ENCODE measurements at regions not wholly inside any gene's neighbourhood (a gene's known extent, or its start where the extent isn't known, plus 50 kb on each side); places are given as distances from the start of the nearest gene placed in this dataset.

GRCh38 chr3:88936831-88937230 lies 170.6 kb upstream of the EPHA3 start:
- H3K9me2 ChIP-seq, result no peaks in the 10 kb centered on the region
- no peaks in the 10 kb centered on the region for H4K20me1 ChIP-seq (ENCODE audit: insufficient read depth)
- 1% methylated on average over 3 of the region's 3 CpGs for WGBS (ENCODE audit: low lambda C conversion rate)
- H3K4me3 ChIP-seq (ENCODE audit: low read depth in 2 of 2, low read length in 1 of 2), result no peak overlapping the region
- ChIA-PET CTCF (no interaction called here), POLR2A (no interaction called here)
- no peak overlapping the region for H3K27ac ChIP-seq (ENCODE audit: low read depth in 2 of 2, low read length in 1 of 2)
- H3K4me2 ChIP-seq, result no peak overlapping the region
- H3K79me2 ChIP-seq (ENCODE audit: insufficient read depth), result no peaks in the 10 kb centered on the region
- no peak for TF ChIP-seq FOSL2 (IDR thresholded peaks at IDR 0.05; ENCODE audit: borderline replicate concordance, low read depth)
- TF ChIP-seq EZH2phosphoT487 (IDR thresholded peaks at IDR 0.05; ENCODE audit: borderline replicate concordance, low read depth), result no peak
- H2AFZ ChIP-seq (ENCODE audit: low read depth), result no peak overlapping the region
- H3K36me3 ChIP-seq (replicated peaks in 1 of 2; ENCODE audit: control insufficient read depth in 1 of 2, insufficient read depth in 2 of 2, low read length in 1 of 2), result no peaks in the 10 kb centered on the region
- no peaks in the 10 kb centered on the region for H3K27me3 ChIP-seq (ENCODE audit: insufficient read depth)
- no peaks in the 10 kb centered on the region for H3F3A ChIP-seq (replicated peaks; ENCODE audit: insufficient read depth)
- no peaks in the 10 kb centered on the region for H3K4me1 ChIP-seq (ENCODE audit: control insufficient read depth in 1 of 2, insufficient read depth in 2 of 2, low read depth in 1 of 2, low read length in 1 of 2)
- no peak overlapping the region for H3K9ac ChIP-seq
- no peaks in the 10 kb centered on the region for H3K9me3 ChIP-seq
- DNase-seq, result no peak

GRCh38 chr3:88940296-88940695 lies 167.1 kb upstream of the EPHA3 start:
- H3K4me2 ChIP-seq, result no peak overlapping the region
- H3K27me3 ChIP-seq (ENCODE audit: insufficient read depth), result no peaks in the 10 kb centered on the region
- no peaks in the 10 kb centered on the region for H3K4me1 ChIP-seq (ENCODE audit: control insufficient read depth in 1 of 2, insufficient read depth in 2 of 2, low read depth in 1 of 2, low read length in 1 of 2)
- no peaks in the 10 kb centered on the region for H3K36me3 ChIP-seq (replicated peaks in 1 of 2; ENCODE audit: control insufficient read depth in 1 of 2, insufficient read depth in 2 of 2, low read length in 1 of 2)
- 0% methylated on average over 2 of the region's 2 CpGs for WGBS (ENCODE audit: low lambda C conversion rate)
- no peaks in the 10 kb centered on the region for H3F3A ChIP-seq (replicated peaks; ENCODE audit: insufficient read depth)
- H3K27ac ChIP-seq (ENCODE audit: low read depth in 2 of 2, low read length in 1 of 2), result no peak overlapping the region
- H4K20me1 ChIP-seq (ENCODE audit: insufficient read depth), result no peaks in the 10 kb centered on the region
- DNase-seq, result no peak
- no peak overlapping the region for H2AFZ ChIP-seq (ENCODE audit: low read depth)
- no peak for TF ChIP-seq SMC3 (IDR thresholded peaks at IDR 0.05; ENCODE audit: low read depth, low read length)
- TF ChIP-seq NFIC (IDR thresholded peaks at IDR 0.05; ENCODE audit: borderline replicate concordance), result no peak
- TF ChIP-seq NRF1 (IDR thresholded peaks at IDR 0.05; ENCODE audit: low read depth, low read length), result no peak
- TF ChIP-seq USF2 (IDR thresholded peaks at IDR 0.05; ENCODE audit: borderline replicate concordance, low read depth, low read length), result no peak
- no peak for TF ChIP-seq EP300 (IDR thresholded peaks at IDR 0.05; ENCODE audit: borderline replicate concordance in 1 of 2, low read depth in 1 of 2, low read length in 1 of 2)
- TF ChIP-seq TEAD4 (IDR thresholded peaks at IDR 0.05; ENCODE audit: borderline replicate concordance, insufficient read depth), result no peak
- no peak for TF ChIP-seq USF1 (IDR thresholded peaks at IDR 0.05; ENCODE audit: borderline replicate concordance, low read depth)
- no peak for TF ChIP-seq POLR2AphosphoS5 (IDR thresholded peaks at IDR 0.05; ENCODE audit: low read depth, low read length)
- TF ChIP-seq CHD2 (IDR thresholded peaks at IDR 0.05; ENCODE audit: low read length, partially characterized antibody), result no peak
- TF ChIP-seq TCF12 (IDR thresholded peaks at IDR 0.05), result no peak
- TF ChIP-seq EZH2phosphoT487 (IDR thresholded peaks at IDR 0.05; ENCODE audit: borderline replicate concordance, low read depth), result no peak
- no peak for TF ChIP-seq RFX5 (IDR thresholded peaks at IDR 0.05; ENCODE audit: low read length)
- no peak for TF ChIP-seq RCOR1 (IDR thresholded peaks at IDR 0.05; ENCODE audit: low read length)
- no peak for TF ChIP-seq GABPA (IDR thresholded peaks at IDR 0.05; ENCODE audit: low read depth)
- TF ChIP-seq, protein P1, sequence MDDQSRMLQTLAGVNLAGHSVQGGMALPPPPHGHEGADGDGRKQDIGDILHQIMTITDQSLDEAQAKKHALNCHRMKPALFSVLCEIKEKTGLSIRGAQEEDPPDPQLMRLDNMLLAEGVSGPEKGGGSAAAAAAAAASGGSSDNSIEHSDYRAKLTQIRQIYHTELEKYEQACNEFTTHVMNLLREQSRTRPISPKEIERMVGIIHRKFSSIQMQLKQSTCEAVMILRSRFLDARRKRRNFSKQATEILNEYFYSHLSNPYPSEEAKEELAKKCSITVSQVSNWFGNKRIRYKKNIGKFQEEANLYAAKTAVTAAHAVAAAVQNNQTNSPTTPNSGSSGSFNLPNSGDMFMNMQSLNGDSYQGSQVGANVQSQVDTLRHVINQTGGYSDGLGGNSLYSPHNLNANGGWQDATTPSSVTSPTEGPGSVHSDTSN (IDR thresholded peaks at IDR 0.05), result no peak
- TF ChIP-seq SIN3A (IDR thresholded peaks at IDR 0.05; ENCODE audit: borderline replicate concordance, low read depth, low read length), result no peak
- no peak for TF ChIP-seq JUND (IDR thresholded peaks at IDR 0.05)
- no peaks in the 10 kb centered on the region for H3K9me2 ChIP-seq
- H3K9ac ChIP-seq, result no peak overlapping the region
- ChIA-PET CTCF (no interaction called here), POLR2A (no interaction called here)
- H3K9me3 ChIP-seq, result no peaks in the 10 kb centered on the region
- no peaks in the 10 kb centered on the region for H3K79me2 ChIP-seq (ENCODE audit: insufficient read depth)
- no peak overlapping the region for H3K4me3 ChIP-seq (ENCODE audit: low read depth in 2 of 2, low read length in 1 of 2)
